HEK293 (cell line): ENCODE measurements at regions not wholly inside any gene's neighbourhood (a gene's known extent, or its start where the extent isn't known, plus 50 kb on each side); places are given as distances from the start of the nearest gene placed in this dataset.

Source experiments
- CTCF ChIA-PET: fragments of 350-600 bp; formaldehyde crosslinking; extraction: SDS; loops from one replicate; lab custom pipeline; 2021; ENCODE audit warnings: antibody characterized with exemption; lab: Yijun Ruan, JAX
- POLR2A ChIA-PET: fragments of 300-600 bp; formaldehyde crosslinking; extraction: SDS; loops from one replicate; lab custom pipeline; 2020; ENCODE audit warnings: antibody characterized with exemption, inconsistent platforms; lab: Yijun Ruan, JAX
- H3K27ac ChIP-seq: fragments of 200-500 bp; sonication (Bioruptor generic); 2 replicates; pipeline ENCODE4 v1.5.1; 2014; ENCODE audit warnings: low read depth, low read length, control low read depth, inconsistent platforms; ENCODE audit errors: extremely low read depth
- H3K36me3 ChIP-seq, 2 experiments: fragments of 200-500 bp in 1 of 2; sonication (Bioruptor generic) in 1 of 2; 1 replicate in 1 of 2; 2 replicates in 1 of 2; pipeline ENCODE4 v1.5.1; 2014 to 2017; ENCODE audit warnings: inconsistent platforms in 2 of 2, low read length in 2 of 2; ENCODE audit not compliant: control insufficient read depth in 2 of 2, insufficient read depth in 1 of 2
- H3K4me1 ChIP-seq: fragments of 200-500 bp; sonication (Bioruptor generic); 2 replicates; pipeline ENCODE4 v1.5.1; 2014; ENCODE audit warnings: mild to moderate bottlenecking, low read length, inconsistent platforms; ENCODE audit not compliant: control insufficient read depth, insufficient read depth
- H3K4me3 ChIP-seq: 2 replicates; pipeline ENCODE4 v1.5.1; 2011; ENCODE audit warnings: low read depth, mild to moderate bottlenecking, control low read depth, low read length, moderate library complexity
- H3K9me3 ChIP-seq: fragments of 200-500 bp; sonication (Bioruptor generic); 2 replicates; pipeline ENCODE4 v1.5.1; 2014; ENCODE audit warnings: low read depth, low read length, inconsistent platforms; ENCODE audit not compliant: control insufficient read depth, insufficient read depth
- KLF10 ChIP-seq: fragments of 450-650 bp; IDR thresholded peaks from 2 replicates; pipeline ENCODE4 v1.5.1; 2018; ENCODE audit warnings: missing biosample characterization, mild to moderate bottlenecking, missing genetic modification characterization
- MYNN ChIP-seq: fragments of 450-650 bp; formaldehyde crosslinking; IDR thresholded peaks from 2 replicates; pipeline ENCODE4 v1.5.1; 2016; ENCODE audit warnings: missing biosample characterization, missing genetic modification characterization, borderline replicate concordance
- SCRT1 ChIP-seq: fragments of 450-650 bp; formaldehyde crosslinking; IDR thresholded peaks from 2 replicates; pipeline ENCODE4 v1.5.1; 2016; ENCODE audit warnings: missing biosample characterization, missing genetic modification characterization, borderline replicate concordance
- SCRT2 ChIP-seq: fragments of 450-650 bp; formaldehyde crosslinking; IDR thresholded peaks from 2 replicates; pipeline ENCODE4 v1.5.1; 2016; ENCODE audit warnings: missing biosample characterization, missing genetic modification characterization
- ZBTB7A ChIP-seq: fragments of 450-650 bp; formaldehyde crosslinking; IDR thresholded peaks from 2 replicates; pipeline ENCODE4 v1.5.1; 2016; ENCODE audit warnings: low read depth, missing biosample characterization, missing genetic modification characterization
- ZNF157 ChIP-seq: fragments of 450-650 bp; formaldehyde crosslinking; IDR thresholded peaks from 2 replicates; pipeline ENCODE4 v1.5.1; 2016; ENCODE audit warnings: missing biosample characterization, missing genetic modification characterization
- ZNF221 ChIP-seq: fragments of 450-650 bp; formaldehyde crosslinking; IDR thresholded peaks from 2 replicates; pipeline ENCODE4 v1.5.1; 2017; ENCODE audit warnings: missing biosample characterization, missing genetic modification characterization, borderline replicate concordance
- ZNF239 ChIP-seq: fragments of 450-650 bp; formaldehyde crosslinking; IDR thresholded peaks from 2 replicates; pipeline ENCODE4 v1.5.1; 2016; ENCODE audit warnings: missing biosample characterization, missing genetic modification characterization
- ZNF248 ChIP-seq: fragments of 450-650 bp; formaldehyde crosslinking; IDR thresholded peaks from 2 replicates; pipeline ENCODE4 v1.5.1; 2017; ENCODE audit warnings: missing biosample characterization, missing genetic modification characterization
- ZNF324 ChIP-seq: fragments of 450-650 bp; formaldehyde crosslinking; IDR thresholded peaks from 2 replicates; pipeline ENCODE4 v1.5.1; 2016; ENCODE audit warnings: missing biosample characterization, missing genetic modification characterization
- ZNF548 ChIP-seq: fragments of 450-650 bp; formaldehyde crosslinking; IDR thresholded peaks from 2 replicates; pipeline ENCODE4 v1.5.1; 2016; ENCODE audit warnings: missing biosample characterization, missing genetic modification characterization
- ZNF561 ChIP-seq: fragments of 450-650 bp; IDR thresholded peaks from 2 replicates; pipeline ENCODE4 v1.5.1; 2018; ENCODE audit warnings: missing biosample characterization, missing genetic modification characterization, borderline replicate concordance
- ZNF776 ChIP-seq: fragments of 450-650 bp; formaldehyde crosslinking; IDR thresholded peaks from 2 replicates; pipeline ENCODE4 v1.5.0; 2017; ENCODE audit warnings: missing biosample characterization, missing genetic modification characterization, borderline replicate concordance
- ZNF777 ChIP-seq: fragments of 450-650 bp; formaldehyde crosslinking; IDR thresholded peaks from 2 replicates; pipeline ENCODE4 v1.5.1; 2017; ENCODE audit warnings: missing biosample characterization, missing genetic modification characterization, borderline replicate concordance
- ZSCAN16 ChIP-seq: fragments of 450-650 bp; formaldehyde crosslinking; IDR thresholded peaks from 2 replicates; pipeline ENCODE4 v1.5.1; 2016; ENCODE audit warnings: missing biosample characterization, missing genetic modification characterization
- TF ChIP-seq, protein P1 (sequence below): fragments of 450-650 bp; formaldehyde crosslinking; IDR thresholded peaks from 2 replicates; pipeline ENCODE4 v1.5.1; 2016; ENCODE audit warnings: missing biosample characterization, missing genetic modification characterization
- TF ChIP-seq, protein P2 (sequence below): fragments of 450-650 bp; formaldehyde crosslinking; conservative IDR thresholded peaks from 2 replicates; pipeline ENCODE4 v1.5.1; 2016; ENCODE audit warnings: low read depth, missing biosample characterization, missing genetic modification characterization

DNA sequence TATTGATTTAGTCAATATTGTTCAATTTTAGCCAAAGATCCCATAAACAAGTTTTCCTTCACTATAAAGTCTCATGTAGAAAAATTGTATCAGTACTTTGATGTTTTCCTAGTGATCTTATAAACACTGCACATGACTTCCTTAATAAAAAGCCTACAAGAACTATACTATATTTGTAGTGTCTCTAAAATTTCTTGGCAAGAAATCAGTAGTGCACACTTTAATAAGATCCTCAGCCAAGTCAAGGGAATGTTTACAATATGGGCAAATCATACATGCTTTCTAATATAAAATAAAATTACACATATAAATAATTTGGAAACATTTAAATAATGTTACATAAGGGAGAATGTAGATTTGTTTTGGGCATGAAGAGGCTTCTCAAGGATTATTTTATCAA, 203.0 kb upstream of the CCDC179 start:
- CTCF ChIA-PET, result no interaction called here

DNA sequence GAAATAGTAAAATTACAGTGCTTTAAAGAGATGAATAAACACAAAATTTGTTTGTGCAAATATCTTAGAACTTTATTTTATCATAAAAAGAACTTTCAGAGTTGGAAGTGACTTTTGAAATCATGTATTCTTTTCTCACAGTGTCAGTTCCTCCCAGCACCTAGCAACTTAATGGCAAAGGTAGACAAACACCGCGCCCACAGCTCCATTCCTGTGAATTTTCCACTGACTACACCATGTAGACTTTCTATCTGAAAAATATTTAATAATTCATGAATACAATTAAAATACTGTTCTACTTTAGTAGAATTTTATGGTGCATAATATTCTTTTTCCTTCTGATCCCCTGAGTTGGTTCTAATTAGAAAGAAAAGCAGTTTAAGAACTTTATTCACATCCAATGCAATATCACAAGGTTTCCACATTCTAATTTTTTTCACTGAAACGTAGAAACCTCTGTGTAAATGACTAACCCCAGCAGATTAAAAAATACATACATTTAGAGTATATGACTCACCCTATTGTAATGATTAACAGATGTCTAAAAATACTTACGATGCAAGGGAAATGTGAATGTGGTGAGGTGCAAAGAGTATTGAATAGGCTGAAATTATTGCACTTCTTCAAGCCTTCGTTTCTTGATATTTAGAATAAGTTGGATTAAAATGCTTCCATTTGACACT, 218.2 kb upstream of the CCDC179 start:
- Histone ChIP-seq H3K9me3 (no peaks in the 10 kb centered on the region), H3K36me3 (no peaks in the 10 kb centered on the region), H3K4me1 (no peaks in the 10 kb centered on the region), H3K4me3 (no peak overlapping the region), H3K27ac (no peak overlapping the region)
- TF ChIP-seq ZBTB7A (tag by site-specific recombination), result no peak
- no peak for TF ChIP-seq ZNF157
- no peak for TF ChIP-seq KLF10 (tag by site-specific recombination)
- TF ChIP-seq ZNF777, result no peak
- no peak for TF ChIP-seq ZNF221 (tag by site-specific recombination)
- TF ChIP-seq ZNF239 (tag by site-specific recombination), result no peak
- TF ChIP-seq SCRT2, result no peak
- ChIA-PET POLR2A (no interaction called here), CTCF (no interaction called here)

More for the DNA sequence above, 203.0 kb upstream of the CCDC179 start:
- no peak overlapping the region for H3K27ac ChIP-seq
- TF ChIP-seq, protein P1, sequence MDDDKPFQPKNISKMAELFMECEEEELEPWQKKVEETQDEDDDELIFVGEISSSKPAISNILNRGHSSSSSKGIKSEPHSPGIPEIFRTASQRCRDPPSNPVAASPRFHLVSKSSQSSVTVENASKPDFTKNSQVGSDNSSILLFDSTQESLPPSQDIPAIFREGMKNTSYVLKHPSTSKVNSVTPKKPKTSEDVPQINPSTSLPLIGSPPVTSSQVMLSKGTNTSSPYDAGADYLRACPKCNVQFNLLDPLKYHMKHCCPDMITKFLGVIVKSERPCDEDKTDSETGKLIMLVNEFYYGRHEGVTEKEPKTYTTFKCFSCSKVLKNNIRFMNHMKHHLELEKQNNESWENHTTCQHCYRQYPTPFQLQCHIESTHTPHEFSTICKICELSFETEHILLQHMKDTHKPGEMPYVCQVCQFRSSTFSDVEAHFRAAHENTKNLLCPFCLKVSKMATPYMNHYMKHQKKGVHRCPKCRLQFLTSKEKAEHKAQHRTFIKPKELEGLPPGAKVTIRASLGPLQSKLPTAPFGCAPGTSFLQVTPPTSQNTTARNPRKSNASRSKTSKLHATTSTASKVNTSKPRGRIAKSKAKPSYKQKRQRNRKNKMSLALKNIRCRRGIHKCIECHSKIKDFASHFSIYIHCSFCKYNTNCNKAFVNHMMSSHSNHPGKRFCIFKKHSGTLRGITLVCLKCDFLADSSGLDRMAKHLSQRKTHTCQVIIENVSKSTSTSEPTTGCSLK (tag by site-specific recombination), result no peak
- TF ChIP-seq ZSCAN16 (tag by site-specific recombination), result no peak
- no peak overlapping the region for H3K4me3 ChIP-seq
- no peaks in the 10 kb centered on the region for H3K4me1 ChIP-seq
- H3K9me3 ChIP-seq, result no peaks in the 10 kb centered on the region
- POLR2A ChIA-PET, result no interaction called here
- no peaks in the 10 kb centered on the region for H3K36me3 ChIP-seq

DNA sequence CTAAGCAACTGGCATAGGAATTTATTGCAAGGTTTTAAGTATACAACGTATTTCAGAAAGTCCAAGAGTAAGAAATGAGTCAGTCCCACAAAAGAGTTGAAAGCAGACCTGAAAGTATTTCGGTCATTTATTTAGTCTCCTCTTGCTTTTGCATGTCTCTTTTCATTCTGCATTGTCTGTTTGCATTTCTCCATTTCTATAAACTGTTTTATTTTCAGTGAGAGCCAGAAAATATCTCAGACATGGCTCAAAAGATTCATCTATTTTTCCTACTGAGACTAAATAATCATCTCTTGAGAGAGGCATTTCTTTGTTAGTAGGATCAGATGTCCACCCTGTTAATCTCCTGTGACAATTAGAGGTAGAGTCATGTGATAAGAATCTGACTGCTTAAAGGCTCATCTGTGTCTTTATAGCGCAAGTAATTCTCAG, 219.1 kb upstream of the CCDC179 start:
- ChIA-PET CTCF (no interaction called here), POLR2A (no interaction called here)
- Histone ChIP-seq H3K27ac (no peak overlapping the region), H3K4me3 (no peak overlapping the region), H3K4me1 (no peaks in the 10 kb centered on the region)
- TF ChIP-seq ZNF561 (tag by site-specific recombination), result no peak
- TF ChIP-seq SCRT1, result no peak
- no peak for TF ChIP-seq ZNF324
- TF ChIP-seq ZNF776 (tag by site-specific recombination), result no peak
- no peak for TF ChIP-seq ZNF548 (tag by site-specific recombination)
- TF ChIP-seq, all 188 proteins: peak for 0
- no peaks in the 10 kb centered on the region for H3K9me3 ChIP-seq
- no peaks in the 10 kb centered on the region for H3K36me3 ChIP-seq

DNA sequence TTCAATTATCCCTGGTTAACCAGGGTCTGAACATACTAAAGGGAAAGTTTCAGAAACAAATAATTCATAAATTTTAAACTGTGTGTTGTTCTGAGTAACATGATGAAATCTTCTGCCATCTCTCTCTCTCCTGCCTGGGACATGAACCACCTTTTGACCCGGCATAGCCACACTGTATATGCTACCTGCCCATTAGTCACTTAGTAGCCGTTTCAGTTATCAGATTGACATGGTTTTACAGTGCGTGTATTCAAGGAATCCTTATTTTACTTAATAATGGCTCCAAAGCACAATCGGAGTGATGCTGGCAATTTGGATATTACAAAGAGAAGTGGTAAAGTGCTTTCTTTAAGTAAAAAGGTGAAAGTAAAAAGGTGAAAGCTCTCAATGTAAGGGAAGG, 227.1 kb upstream of the CCDC179 start:
- ChIA-PET CTCF (no interaction called here), POLR2A (no interaction called here)
- H3K36me3 ChIP-seq, result no peaks in the 10 kb centered on the region
- H3K4me3 ChIP-seq, result no peak overlapping the region
- H3K27ac ChIP-seq, result no peak overlapping the region
- no peaks in the 10 kb centered on the region for H3K9me3 ChIP-seq
- H3K4me1 ChIP-seq, result no peaks in the 10 kb centered on the region
- TF ChIP-seq, protein P2, sequence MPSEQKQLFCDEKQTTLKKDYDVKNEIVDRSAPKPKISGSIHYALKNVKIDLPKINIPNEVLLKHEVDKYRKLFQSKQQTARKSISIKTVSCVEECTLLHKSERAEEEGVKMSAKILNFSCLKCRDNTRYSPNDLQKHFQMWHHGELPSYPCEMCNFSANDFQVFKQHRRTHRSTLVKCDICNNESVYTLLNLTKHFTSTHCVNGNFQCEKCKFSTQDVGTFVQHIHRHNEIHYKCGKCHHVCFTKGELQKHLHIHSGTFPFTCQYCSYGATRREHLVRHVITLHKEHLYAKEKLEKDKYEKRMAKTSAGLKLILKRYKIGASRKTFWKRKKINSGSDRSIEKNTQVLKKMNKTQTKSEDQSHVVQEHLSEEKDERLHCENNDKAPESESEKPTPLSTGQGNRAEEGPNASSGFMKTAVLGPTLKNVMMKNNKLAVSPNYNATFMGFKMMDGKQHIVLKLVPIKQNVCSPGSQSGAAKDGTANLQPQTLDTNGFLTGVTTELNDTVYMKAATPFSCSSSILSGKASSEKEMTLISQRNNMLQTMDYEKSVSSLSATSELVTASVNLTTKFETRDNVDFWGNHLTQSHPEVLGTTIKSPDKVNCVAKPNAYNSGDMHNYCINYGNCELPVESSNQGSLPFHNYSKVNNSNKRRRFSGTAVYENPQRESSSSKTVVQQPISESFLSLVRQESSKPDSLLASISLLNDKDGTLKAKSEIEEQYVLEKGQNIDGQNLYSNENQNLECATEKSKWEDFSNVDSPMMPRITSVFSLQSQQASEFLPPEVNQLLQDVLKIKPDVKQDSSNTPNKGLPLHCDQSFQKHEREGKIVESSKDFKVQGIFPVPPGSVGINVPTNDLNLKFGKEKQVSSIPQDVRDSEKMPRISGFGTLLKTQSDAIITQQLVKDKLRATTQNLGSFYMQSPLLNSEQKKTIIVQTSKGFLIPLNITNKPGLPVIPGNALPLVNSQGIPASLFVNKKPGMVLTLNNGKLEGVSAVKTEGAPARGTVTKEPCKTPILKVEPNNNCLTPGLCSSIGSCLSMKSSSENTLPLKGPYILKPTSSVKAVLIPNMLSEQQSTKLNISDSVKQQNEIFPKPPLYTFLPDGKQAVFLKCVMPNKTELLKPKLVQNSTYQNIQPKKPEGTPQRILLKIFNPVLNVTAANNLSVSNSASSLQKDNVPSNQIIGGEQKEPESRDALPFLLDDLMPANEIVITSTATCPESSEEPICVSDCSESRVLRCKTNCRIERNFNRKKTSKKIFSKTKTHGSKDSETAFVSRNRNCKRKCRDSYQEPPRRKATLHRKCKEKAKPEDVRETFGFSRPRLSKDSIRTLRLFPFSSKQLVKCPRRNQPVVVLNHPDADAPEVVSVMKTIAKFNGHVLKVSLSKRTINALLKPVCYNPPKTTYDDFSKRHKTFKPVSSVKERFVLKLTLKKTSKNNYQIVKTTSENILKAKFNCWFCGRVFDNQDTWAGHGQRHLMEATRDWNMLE, result no peak
- TF ChIP-seq ZNF248 (tag by site-specific recombination) (no peak), MYNN (tag by site-specific recombination) (no peak)
